Thyroid gland (tissue), 4 donors: ENCODE measurements at regions not wholly inside any gene's neighbourhood (a gene's known extent, or its start where the extent isn't known, plus 50 kb on each side); places are given as distances from the start of the nearest gene placed in this dataset.

Experiments used
- DNase-seq, 2 donors: peaks; one replicate each; pipeline ENCODE4 v3.0.0-alpha.2; 2019
- H3K27ac ChIP-seq, 3 donors: fragments of 200-600 bp; sonication (generic); 1 replicate in 2 of 3; 2 replicates in 1 of 3; pipeline ENCODE4 v1.5.1; 2016 to 2019; ENCODE audit warnings: mild to moderate bottlenecking in 1 of 3, moderate library complexity in 1 of 3
- H3K27me3 ChIP-seq: fragments of 200-600 bp; sonication (generic); one replicate; pipeline ENCODE4 v1.5.1; 2019
- H3K36me3 ChIP-seq, 2 donors: fragments of 200-600 bp; sonication (generic); one replicate each; pipeline ENCODE4 v1.5.1; 2016 to 2019
- H3K4me1 ChIP-seq, 2 donors: fragments of 200-600 bp; sonication (generic); one replicate each; pipeline ENCODE4 v1.5.1; 2017 to 2019
- H3K4me3 ChIP-seq, 3 donors: fragments of 200-600 bp; sonication (generic); replicated peaks in 1 of 3; 1 replicate in 2 of 3; 2 replicates in 1 of 3; pipeline ENCODE4 v1.5.1; 2016; ENCODE audit warnings: mild to moderate bottlenecking in 1 of 3
- H3K9me3 ChIP-seq: fragments of 200-600 bp; sonication (generic); one replicate; pipeline ENCODE4 v1.5.1; 2017
- POLR2A ChIP-seq, 2 donors: fragments of 450-650 bp; IDR thresholded peaks; one replicate each; pipeline ENCODE4 v1.6.1; 2017; ENCODE audit warnings: antibody characterized with exemption in 2 of 2, mild to moderate bottlenecking in 2 of 2, moderate library complexity in 1 of 2
- WGBS, 2 donors: methylation state at CpG; one replicate each; pipeline ENCODE4 v1.1.5; 2017; 5-methylcytosine and 5-hydroxymethylcytosine counted together
- intact Hi-C: fragments of 100-400 bp; cut with DNase I; formaldehyde crosslinking; loops from one replicate; pipeline ENCODE4 v1.15.1; 2023
- TF ChIP-seq, protein P1 (sequence below), 6 experiments: fragments of 200-600 bp in 3 of 6; fragments of 450-650 bp in 3 of 6; sonication (generic) in 3 of 6; IDR thresholded peaks; one replicate each; pipeline ENCODE4 v1.5.1; 2016 to 2019; ENCODE audit warnings: antibody characterized with exemption in 6 of 6, mild to moderate bottlenecking in 2 of 6, inconsistent platforms in 1 of 6, moderate library complexity in 1 of 6

DNA sequence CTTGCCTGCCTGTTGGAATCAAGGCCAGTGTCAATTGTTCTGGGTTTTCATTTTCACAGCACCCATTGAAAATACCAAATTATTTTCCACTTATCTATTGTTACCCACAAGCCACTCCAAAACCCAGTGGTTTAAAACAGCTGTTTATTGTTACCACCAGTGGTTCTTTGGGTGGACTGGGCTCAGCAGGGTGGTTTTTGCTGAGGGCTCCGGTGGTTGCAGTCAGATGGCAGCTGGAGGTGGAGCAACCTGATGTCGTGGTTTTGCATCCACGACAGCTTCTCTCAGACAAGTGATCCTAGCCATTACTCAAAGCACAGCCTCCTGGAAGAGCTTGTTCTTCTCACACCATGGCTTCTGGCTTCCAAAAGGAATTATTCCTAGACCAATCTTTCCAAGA is 235.1 kb upstream of the ADARB2 start:
- TF ChIP-seq, protein P1, sequence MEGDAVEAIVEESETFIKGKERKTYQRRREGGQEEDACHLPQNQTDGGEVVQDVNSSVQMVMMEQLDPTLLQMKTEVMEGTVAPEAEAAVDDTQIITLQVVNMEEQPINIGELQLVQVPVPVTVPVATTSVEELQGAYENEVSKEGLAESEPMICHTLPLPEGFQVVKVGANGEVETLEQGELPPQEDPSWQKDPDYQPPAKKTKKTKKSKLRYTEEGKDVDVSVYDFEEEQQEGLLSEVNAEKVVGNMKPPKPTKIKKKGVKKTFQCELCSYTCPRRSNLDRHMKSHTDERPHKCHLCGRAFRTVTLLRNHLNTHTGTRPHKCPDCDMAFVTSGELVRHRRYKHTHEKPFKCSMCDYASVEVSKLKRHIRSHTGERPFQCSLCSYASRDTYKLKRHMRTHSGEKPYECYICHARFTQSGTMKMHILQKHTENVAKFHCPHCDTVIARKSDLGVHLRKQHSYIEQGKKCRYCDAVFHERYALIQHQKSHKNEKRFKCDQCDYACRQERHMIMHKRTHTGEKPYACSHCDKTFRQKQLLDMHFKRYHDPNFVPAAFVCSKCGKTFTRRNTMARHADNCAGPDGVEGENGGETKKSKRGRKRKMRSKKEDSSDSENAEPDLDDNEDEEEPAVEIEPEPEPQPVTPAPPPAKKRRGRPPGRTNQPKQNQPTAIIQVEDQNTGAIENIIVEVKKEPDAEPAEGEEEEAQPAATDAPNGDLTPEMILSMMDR (IDR thresholded peaks at IDR 0.05), result no peak
- TF ChIP-seq POLR2A (IDR thresholded peaks at IDR 0.05), result no peak
- no peaks in the 10 kb centered on the region for H3K36me3 ChIP-seq
- H3K9me3 ChIP-seq, result no peaks in the 10 kb centered on the region
- no peak overlapping the region for H3K4me3 ChIP-seq
- no peaks in the 10 kb centered on the region for H3K27me3 ChIP-seq
- 93 to 95% methylated on average over 3 of the region's 3 CpGs for WGBS, 2 donors
- DNase-seq, result no peak
- no peaks in the 10 kb centered on the region for H3K4me1 ChIP-seq
- intact Hi-C loops, result no loop called here
- H3K27ac ChIP-seq, result no peak overlapping the region

DNA sequence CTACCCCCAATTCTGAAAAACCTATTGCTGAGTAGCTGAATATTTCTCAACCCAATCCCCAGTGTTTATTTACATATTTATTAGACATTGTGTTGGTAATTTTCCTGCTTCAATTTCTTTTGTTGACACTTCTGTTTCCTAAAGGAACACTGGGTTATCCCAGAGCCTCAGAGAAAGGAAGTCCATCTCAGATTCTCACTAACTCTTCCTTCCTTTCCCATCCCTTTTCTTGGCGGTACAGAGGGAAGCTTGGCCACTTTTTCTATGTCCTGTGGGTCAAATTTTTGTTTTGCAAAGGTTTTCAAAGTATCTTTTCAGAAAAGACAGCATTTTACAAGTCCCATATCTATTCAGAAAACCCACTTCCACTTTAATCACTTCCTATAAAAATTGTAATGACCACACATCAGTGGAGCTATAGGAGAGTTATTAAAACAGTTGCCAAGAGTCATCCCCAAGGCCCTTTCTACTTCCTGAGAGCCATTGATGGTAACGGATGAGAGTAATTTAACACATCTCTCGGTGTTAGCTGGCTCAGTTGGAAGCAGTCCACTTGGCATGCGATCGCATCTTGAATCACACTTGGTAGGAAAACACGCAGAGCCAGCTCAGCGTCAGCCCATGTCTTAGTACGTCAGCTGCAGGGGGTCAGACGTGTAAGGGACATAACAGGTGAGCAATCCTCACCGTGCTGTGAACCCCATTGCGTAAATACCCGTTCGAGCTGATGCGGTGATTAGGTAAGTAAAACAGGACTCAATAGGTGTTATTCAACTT is 231.1 kb upstream of the ADARB2 start:
- no peaks in the 10 kb centered on the region for H3K27me3 ChIP-seq
- no peaks in the 10 kb centered on the region for H3K9me3 ChIP-seq
- no peaks in the 10 kb centered on the region for H3K4me1 ChIP-seq
- intact Hi-C loops, result no loop called here
- TF ChIP-seq, protein P1 (IDR thresholded peaks at IDR 0.05), result no peak
- no peak for TF ChIP-seq POLR2A (IDR thresholded peaks at IDR 0.05)
- H3K27ac ChIP-seq, result no peak overlapping the region
- H3K4me3 ChIP-seq, result no peak overlapping the region
- no peak for DNase-seq
- no peaks in the 10 kb centered on the region for H3K36me3 ChIP-seq
- 66 to 72% methylated on average over 14 of the region's 14 CpGs for WGBS, 2 donors

DNA sequence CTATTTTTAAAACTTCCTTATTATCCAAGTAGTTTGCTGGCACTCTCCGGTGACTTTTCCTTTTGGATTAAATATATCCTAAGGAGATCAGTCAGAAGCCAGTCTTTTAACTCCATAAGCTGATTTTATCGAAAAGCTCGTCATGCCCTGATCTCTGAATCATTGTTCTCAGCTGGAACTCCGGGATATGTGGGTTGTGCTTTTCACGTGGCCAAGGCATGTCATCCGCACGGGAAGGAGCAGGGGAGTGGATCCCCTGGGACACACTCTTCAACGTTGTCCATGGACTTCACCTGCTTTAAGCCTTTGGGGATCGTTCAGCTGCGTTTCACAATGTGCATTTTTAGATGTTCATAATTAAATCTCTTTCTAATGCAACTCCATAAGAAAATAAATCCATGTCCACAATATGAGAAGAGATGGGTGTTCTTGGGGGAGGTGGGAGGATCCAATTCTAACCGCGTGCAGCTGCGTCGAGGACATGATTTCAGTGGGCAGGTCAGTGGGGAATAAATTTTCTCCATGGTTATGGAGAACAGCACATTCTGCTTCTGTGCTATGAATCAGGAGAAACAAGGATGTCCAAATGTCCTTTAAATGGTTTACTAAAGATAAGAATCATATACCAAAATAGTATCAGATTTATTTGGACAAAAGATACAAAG is 229.5 kb upstream of the ADARB2 start:
- no peak overlapping the region for H3K27ac ChIP-seq
- DNase-seq, result no peak
- intact Hi-C loops, result no loop called here
- H3K27me3 ChIP-seq, result no peaks in the 10 kb centered on the region
- no peaks in the 10 kb centered on the region for H3K9me3 ChIP-seq
- WGBS, 2 donors, result 78 to 83% methylated on average over 14 of the region's 14 CpGs
- H3K4me3 ChIP-seq, result no peak overlapping the region
- no peaks in the 10 kb centered on the region for H3K36me3 ChIP-seq
- H3K4me1 ChIP-seq, result no peaks in the 10 kb centered on the region
- TF ChIP-seq POLR2A (IDR thresholded peaks at IDR 0.05), result no peak
- TF ChIP-seq, protein P1 (IDR thresholded peaks at IDR 0.05), result no peak

DNA sequence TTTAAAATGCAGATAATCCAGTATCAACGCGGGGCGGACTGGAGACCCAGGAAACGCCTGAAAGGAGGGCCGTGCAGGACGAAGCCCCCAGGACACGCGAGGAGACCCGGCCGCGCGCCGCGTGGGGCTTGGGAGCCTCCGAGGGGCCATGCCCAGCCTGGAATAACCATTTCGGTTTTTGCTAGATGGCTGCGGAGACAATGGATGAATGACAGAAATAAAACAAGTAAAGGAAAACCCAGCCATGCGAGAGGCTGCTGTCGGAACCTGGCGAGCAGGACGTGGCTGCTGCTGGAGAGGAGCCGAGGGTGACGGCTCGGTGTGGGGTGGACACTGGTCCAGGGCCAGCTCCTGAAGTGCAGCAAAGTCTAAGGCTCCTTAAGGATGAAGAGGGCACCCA is 227.2 kb upstream of the ADARB2 start:
- WGBS, 2 donors, result 91% methylated on average over 24 of the region's 24 CpGs
- Histone ChIP-seq H3K27ac (no peak overlapping the region), H3K4me3 (no peak overlapping the region), H3K27me3 (no peaks in the 10 kb centered on the region), H3K9me3 (no peaks in the 10 kb centered on the region), H3K36me3 (no peaks in the 10 kb centered on the region), H3K4me1 (no peaks in the 10 kb centered on the region)
- no peak for DNase-seq
- intact Hi-C loops, result no loop called here
- TF ChIP-seq POLR2A (IDR thresholded peaks at IDR 0.05), result no peak
- TF ChIP-seq, protein P1 (IDR thresholded peaks at IDR 0.05), result no peak

DNA sequence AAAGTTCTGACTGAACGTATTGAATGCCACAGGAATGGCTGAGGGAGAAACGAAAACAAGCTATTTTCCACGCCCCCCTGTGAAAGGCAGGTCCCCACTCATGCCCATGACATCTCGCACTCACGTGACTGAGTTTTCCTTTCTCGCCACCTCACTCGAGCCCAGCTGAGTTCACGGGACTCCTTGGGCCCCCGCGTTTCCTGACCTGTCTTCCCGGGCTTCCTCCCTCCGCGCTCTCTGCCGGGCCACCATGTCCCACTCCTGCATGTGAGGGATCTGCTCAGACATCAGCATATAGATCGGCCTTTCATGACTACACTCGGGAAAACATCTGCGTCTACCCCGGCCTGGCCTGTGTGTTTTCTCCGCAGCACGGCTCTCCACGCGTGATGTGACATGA is 226.0 kb upstream of the ADARB2 start:
- no peaks in the 10 kb centered on the region for H3K4me1 ChIP-seq
- no peak overlapping the region for H3K27ac ChIP-seq
- TF ChIP-seq, protein P1 (IDR thresholded peaks at IDR 0.05), result no peak
- TF ChIP-seq POLR2A (IDR thresholded peaks at IDR 0.05), result no peak
- intact Hi-C loops, result no loop called here
- no peaks in the 10 kb centered on the region for H3K36me3 ChIP-seq
- no peaks in the 10 kb centered on the region for H3K9me3 ChIP-seq
- no peak for DNase-seq
- H3K4me3 ChIP-seq, result no peak overlapping the region
- no peaks in the 10 kb centered on the region for H3K27me3 ChIP-seq
- 92 to 93% methylated on average over 22 of the region's 22 CpGs for WGBS, 2 donors
